ENCODE measurements at regions not wholly inside any gene's neighbourhood (a gene's known extent, or its start where the extent isn't known, plus 50 kb on each side); places are given as distances from the start of the nearest gene placed in this dataset.

- TF ChIP-seq, protein P1, sequence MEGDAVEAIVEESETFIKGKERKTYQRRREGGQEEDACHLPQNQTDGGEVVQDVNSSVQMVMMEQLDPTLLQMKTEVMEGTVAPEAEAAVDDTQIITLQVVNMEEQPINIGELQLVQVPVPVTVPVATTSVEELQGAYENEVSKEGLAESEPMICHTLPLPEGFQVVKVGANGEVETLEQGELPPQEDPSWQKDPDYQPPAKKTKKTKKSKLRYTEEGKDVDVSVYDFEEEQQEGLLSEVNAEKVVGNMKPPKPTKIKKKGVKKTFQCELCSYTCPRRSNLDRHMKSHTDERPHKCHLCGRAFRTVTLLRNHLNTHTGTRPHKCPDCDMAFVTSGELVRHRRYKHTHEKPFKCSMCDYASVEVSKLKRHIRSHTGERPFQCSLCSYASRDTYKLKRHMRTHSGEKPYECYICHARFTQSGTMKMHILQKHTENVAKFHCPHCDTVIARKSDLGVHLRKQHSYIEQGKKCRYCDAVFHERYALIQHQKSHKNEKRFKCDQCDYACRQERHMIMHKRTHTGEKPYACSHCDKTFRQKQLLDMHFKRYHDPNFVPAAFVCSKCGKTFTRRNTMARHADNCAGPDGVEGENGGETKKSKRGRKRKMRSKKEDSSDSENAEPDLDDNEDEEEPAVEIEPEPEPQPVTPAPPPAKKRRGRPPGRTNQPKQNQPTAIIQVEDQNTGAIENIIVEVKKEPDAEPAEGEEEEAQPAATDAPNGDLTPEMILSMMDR (optimal IDR thresholded peaks at IDR 0.05 in 1 of 3, IDR thresholded peaks at IDR 0.05 in 1 of 3, conservative IDR thresholded peaks at IDR 0.05 in 1 of 3; ENCODE audit: extremely low read depth in 1 of 3, insufficient read depth in 2 of 3, low read length in 3 of 3), result peak; percentile 51 to 57 (median 56)
- TF ChIP-seq EZH2 (IDR thresholded peaks at IDR 0.05; ENCODE audit: low read length), result no peak
Measured at GRCh38 chr2:128469203-128469602, 150.5 kb upstream of the HS6ST1 start.
